Endometrial microvascular endothelial cells (primary cell): ENCODE measurements at regions not wholly inside any gene's neighbourhood (a gene's known extent, or its start where the extent isn't known, plus 50 kb on each side); places are given as distances from the start of the nearest gene placed in this dataset.

Experiments used
- in situ Hi-C: cut with HindIII; loops from 2 replicates; pipeline ENCODE4 v1.10.0; 2017; ENCODE audit warnings: low sequenced_read_pairs, low pct_unique_long_range_greater_than_20kb; ENCODE audit errors: inconsistent ontology term

GRCh38 chr12:75587340-75588106, 76.1 kb upstream of the KRR1 start:
- in situ Hi-C loops: no loop called here

DNA sequence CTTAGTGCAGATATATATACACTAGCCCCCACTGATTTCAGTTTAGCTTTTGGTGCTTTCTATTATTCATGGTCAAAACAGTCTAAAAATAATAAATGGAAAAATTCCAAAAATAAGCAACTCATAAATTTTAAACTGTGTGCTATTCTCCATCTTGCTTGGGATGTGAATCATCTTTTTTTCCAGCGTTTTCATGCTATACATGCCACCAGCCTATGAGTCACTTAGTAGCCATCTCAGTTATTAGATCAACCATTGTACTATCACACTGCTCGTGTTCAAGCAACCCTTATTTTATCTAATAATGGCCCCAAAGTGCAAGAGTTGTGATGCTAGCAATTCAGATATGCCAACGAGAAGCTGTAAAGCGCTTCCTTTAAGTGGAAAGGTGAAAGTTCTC, 73.9 kb upstream of the KRR1 start:
- in situ Hi-C loops: no loop called here

GRCh38 chr12:75583355-75583754, 71.9 kb upstream of the KRR1 start:
- in situ Hi-C loops: no loop called here

DNA sequence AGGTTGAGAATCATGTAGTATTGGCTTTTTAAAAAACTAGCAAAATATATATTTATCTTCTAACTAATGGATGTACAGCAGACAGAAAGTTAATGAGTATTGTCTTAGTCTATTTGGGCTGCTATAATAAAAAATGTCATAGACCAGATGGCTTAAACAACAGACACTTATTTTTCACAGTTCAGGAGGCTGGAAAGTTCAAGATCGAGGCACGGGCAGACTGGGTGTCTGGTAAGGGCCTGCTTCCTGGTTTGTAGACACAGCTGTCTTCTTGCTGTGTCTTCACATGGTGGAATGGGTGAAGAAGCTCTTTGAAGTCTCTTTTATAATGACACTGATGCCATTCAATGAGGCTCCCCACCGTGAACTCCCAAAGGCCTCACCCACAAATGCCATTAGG, 70.1 kb upstream of the KRR1 start:
- in situ Hi-C loops: no loop called here

GRCh38 chr12:75579552-75579951, 68.1 kb upstream of the KRR1 start:
- in situ Hi-C loops: no loop called here

DNA sequence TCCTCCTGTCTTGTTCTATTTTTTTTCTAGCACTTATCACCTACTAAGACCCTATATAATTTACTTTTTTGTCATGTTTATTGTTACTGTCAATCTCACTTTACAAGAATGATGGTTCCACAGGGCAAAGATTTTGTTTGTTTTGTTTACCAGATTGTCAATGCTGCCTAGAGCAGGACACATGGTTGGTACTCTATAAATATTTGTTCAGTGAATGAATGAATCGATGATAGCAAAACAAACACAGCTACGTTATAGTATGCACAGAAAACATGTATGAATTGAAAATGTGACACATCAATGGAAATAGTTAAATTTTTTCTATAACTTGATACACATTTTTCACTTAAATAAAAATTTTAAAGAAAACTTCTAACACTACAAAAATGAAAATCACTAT, 67.1 kb upstream of the KRR1 start:
- in situ Hi-C loops: no loop called here

DNA sequence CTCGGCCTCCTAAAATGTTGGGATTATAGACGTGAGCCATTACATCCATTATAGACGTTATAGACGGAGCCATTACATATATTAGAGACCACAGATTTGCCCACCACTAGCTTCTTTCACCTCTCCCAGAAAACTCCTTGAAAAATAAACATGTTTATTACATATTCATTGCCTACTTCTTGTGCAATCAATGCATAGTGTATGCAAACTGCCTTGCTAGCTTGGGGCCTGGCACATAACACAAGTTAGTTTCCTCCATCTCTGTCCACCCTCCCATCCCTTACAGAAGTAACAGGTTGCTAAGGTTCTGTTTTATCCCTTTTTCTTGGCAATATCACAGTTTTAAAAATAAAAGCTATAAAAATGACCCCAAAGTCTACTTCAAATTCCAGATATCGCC, 66.4 kb upstream of the KRR1 start:
- in situ Hi-C loops: no loop called here

DNA sequence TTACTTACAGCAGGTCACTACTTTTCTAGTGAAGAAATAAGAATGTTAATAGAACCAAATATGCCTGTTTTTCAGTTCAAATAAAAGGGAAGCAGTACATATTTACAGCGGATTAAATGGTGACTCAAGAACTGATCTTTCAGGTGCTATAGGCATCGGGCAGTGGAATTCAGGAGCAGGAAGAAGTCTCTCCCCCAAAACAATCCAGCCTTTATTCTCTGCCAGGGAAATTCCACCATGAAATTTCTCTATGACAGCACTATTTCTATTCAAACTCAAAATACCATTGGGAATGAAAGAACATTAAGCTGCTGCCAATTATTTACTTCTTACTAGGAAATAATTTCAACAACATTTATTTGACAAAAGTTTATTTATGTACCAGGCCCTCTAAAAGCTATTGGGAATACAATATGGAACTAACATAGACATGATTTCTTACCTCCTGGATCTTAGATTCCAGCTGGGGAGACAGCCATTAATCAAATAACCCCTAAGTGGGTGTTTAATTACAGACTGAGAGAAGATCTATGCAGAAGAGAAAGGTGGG, 60.3 kb upstream of the KRR1 start:
- in situ Hi-C loops: loop anchor here (25.0 kb wide), 1 partner anchor 466 kb away; the partner anchor contains the start of gene PHLDA1

- in situ Hi-C loops: loop anchor here (25.0 kb wide), 1 partner anchor 466 kb away; the partner anchor contains the start of gene PHLDA1
Measured at GRCh38 chr12:75571204-75571603, 59.8 kb upstream of the KRR1 start.

- in situ Hi-C loops: loop anchor here (25.0 kb wide), 1 partner anchor 468 kb away; the partner anchor contains the start of gene PHLDA1
Measured at GRCh38 chr12:75568801-75569200, 57.4 kb upstream of the KRR1 start.

DNA sequence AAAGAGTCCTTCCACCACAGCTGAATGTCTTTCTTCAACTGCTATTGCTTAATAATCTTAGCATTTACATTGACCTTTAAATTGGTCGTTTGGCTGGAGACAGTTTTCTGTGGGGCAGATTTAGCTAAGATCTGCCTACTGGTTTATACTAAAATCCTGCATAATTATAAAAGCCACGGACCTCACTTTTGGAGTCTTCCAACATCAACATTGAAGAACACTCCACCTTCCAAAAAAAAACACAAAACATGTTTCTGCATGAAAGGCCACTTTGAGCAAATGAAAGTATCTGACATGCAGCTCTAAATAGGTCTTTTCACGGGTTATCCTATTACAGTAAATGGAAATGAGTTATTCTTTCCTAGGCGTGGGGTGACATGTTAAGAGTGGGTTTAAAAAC, 57.0 kb upstream of the KRR1 start:
- in situ Hi-C loops: loop anchor here (25.0 kb wide), 1 partner anchor 469 kb away; the partner anchor contains the start of gene PHLDA1

- in situ Hi-C loops: loop anchor here (25.0 kb wide), 1 partner anchor 472 kb away; the partner anchor contains the start of gene PHLDA1
Measured at GRCh38 chr12:75565795-75566194, 54.4 kb upstream of the KRR1 start.

- in situ Hi-C loops: loop anchor here (25.0 kb wide), 1 partner anchor 472 kb away; the partner anchor contains the start of gene PHLDA1
Measured at GRCh38 chr12:75564852-75565251, 53.4 kb upstream of the KRR1 start.

DNA sequence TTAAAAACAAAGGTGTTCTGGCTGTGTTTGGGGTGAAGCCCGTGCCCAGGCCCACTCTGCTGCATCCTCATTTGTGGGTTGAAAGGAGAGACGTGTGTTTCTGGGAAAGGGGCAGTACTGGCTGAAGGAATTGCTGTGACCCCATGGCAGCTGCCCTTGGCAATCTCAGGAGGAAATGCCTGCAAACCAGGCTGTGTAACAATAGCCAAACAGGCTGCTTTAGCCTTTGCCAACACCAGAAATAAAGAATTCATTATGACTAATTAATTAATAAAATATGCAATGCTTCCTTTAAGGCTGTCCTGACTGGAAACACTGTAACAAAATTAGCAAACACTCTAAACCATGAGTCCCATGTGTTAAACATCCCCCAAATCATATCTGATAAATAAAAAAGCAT, 53.0 kb upstream of the KRR1 start:
- in situ Hi-C loops: loop anchor here (25.0 kb wide), 1 partner anchor 473 kb away; the partner anchor contains the start of gene PHLDA1

DNA sequence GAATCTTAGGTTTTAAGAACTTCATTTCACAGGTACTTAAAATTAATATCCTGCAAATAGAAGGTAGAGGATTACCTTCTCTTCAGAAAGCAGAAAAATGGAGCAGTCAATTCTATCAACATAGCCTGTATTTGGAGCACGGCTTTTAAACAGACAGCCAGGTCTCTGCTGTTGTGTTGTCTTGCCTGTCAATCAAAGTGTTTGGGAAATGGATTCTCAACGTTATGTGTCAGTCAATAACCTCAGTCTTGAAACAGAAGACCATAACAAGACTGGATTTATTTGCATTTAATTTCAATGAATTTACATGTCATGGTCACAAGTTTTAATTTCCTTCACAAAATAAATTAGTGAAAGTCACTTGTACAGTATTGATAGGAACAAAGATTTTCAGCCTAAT, 51.9 kb upstream of the KRR1 start:
- in situ Hi-C loops: loop anchor here (25.0 kb wide), 1 partner anchor 474 kb away; the partner anchor contains the start of gene PHLDA1

DNA sequence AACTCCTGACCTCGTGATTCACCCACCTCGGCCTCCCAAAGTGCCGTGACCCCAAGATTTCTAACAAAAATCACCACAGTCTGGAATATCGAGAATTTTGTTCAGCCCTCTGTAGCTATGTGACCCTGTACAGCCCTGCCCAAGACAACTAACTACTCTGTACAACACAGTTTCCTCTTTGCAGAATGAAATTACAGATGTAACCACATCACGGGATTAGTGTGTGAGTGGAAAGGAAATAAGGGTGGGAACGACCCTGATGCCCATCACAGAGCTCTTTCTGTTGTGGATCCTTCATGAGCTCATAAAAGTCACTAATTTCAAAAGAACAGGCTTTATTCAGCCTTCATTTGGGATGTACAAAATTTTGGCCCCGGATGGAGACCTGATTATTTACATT, 50.5 kb upstream of the KRR1 start:
- in situ Hi-C loops: loop anchor here (25.0 kb wide), 1 partner anchor 475 kb away; the partner anchor contains the start of gene PHLDA1
